ENCODE measurements at regions not wholly inside any gene's neighbourhood (a gene's known extent, or its start where the extent isn't known, plus 50 kb on each side); places are given as distances from the start of the nearest gene placed in this dataset.

DNA sequence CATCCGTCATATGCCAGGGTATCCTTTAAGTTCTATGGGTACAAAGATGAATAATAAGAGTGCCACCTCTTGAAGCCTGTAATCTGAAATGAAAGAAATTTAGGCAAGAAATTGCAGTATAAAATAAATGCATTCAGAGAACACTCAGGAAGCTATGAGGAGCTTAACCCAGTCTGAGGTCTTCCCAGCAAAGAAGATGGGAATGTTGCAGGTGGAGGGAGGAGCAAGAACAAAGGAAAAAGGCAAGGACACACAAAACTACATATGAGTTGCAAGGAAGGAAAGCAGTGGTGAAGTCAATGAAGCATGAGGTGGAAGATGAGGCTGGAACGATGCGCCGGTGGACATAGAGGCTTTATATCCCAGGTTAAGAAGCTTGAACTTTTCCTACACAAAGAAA is 67.0 kb upstream of the DST start:
- Histone ChIP-seq H3K9ac (ENCODE audit: insufficient read depth, low read length, poor library complexity, severe bottlenecking) (no peak overlapping the region), H3K27ac (ENCODE audit: low read depth in 1 of 2, low read length in 2 of 2) (peak overlapping the region in 1 of 2 donors; percentile 78), H3K4me1 (ENCODE audit: control insufficient read depth in 1 of 2, insufficient read depth in 2 of 2, low read length in 2 of 2) (peaks cover 14 to 18% of the 10 kb centered on the region in 2 donors), H3K27me3 (ENCODE audit: control insufficient read depth in 2 of 2, insufficient read depth in 2 of 2, low read length in 2 of 2) (no peaks in the 10 kb centered on the region), H2AFZ (ENCODE audit: insufficient read depth, low read depth, low read length, poor library complexity, severe bottlenecking) (no peak overlapping the region), H3K9me3 (replicated peaks in 1 of 2; ENCODE audit: control insufficient read depth in 1 of 2, insufficient read depth in 1 of 2, low read length in 2 of 2) (no peaks in the 10 kb centered on the region), H3K79me2 (ENCODE audit: insufficient read depth, low read length) (no peaks in the 10 kb centered on the region), H3K4me2 (replicated peaks; ENCODE audit: extremely low read depth, low read length, poor library complexity, severe bottlenecking) (no peak overlapping the region), H4K20me1 (ENCODE audit: insufficient read depth, low read length) (no peaks in the 10 kb centered on the region), H3K4me3 (replicated peaks in 1 of 3; ENCODE audit: low read depth in 2 of 3, low read length in 3 of 3) (no peak overlapping the region), H3K36me3 (replicated peaks in 1 of 2; ENCODE audit: control insufficient read depth in 1 of 2, insufficient read depth in 2 of 2, low read length in 2 of 2) (no peaks in the 10 kb centered on the region)
- H3K9me3 Mint-ChIP-seq: no peaks in the 10 kb centered on the region
- WGBS (ENCODE audit: insufficient coverage): no CpG with 5 or more reads among the region's 4 CpGs
- intact Hi-C loops (cut with micrococcal nuclease): no loop called here
- peaks cover 17% of the 10 kb centered on the region for H3K4me1 Mint-ChIP-seq
- no peaks in the 10 kb centered on the region for H3K36me3 Mint-ChIP-seq
- no peak overlapping the region for H3K4me3 Mint-ChIP-seq
- TF ChIP-seq, protein P1, sequence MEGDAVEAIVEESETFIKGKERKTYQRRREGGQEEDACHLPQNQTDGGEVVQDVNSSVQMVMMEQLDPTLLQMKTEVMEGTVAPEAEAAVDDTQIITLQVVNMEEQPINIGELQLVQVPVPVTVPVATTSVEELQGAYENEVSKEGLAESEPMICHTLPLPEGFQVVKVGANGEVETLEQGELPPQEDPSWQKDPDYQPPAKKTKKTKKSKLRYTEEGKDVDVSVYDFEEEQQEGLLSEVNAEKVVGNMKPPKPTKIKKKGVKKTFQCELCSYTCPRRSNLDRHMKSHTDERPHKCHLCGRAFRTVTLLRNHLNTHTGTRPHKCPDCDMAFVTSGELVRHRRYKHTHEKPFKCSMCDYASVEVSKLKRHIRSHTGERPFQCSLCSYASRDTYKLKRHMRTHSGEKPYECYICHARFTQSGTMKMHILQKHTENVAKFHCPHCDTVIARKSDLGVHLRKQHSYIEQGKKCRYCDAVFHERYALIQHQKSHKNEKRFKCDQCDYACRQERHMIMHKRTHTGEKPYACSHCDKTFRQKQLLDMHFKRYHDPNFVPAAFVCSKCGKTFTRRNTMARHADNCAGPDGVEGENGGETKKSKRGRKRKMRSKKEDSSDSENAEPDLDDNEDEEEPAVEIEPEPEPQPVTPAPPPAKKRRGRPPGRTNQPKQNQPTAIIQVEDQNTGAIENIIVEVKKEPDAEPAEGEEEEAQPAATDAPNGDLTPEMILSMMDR (IDR thresholded peaks at IDR 0.05): no peak
- no peak for DNase-seq
- H3K27ac Mint-ChIP-seq: peak overlapping the region in 5 of 7 donors; percentile 60 to 93 (median 89)
- H3K27me3 Mint-ChIP-seq (ENCODE audit: low read depth in 3 of 3): peaks cover 0 to 2% (median 1%) of the 10 kb centered on the region in 3 donors

GRCh38 chr6:56708810-56709597 is 66.3 kb upstream of the DST start:
- H3K27ac Mint-ChIP-seq: peak overlapping the region; percentile 73 to 93 (median 84)
- peaks cover 14 to 18% of the 10 kb centered on the region in 2 donors for H3K4me1 ChIP-seq (ENCODE audit: control insufficient read depth in 1 of 2, insufficient read depth in 2 of 2, low read length in 2 of 2)
- peak overlapping the region in 1 of 3 experiments; percentile 47 for H3K4me3 ChIP-seq (replicated peaks in 1 of 3; ENCODE audit: low read depth in 2 of 3, low read length in 3 of 3)
- no peaks in the 10 kb centered on the region for H4K20me1 ChIP-seq (ENCODE audit: insufficient read depth, low read length)
- H3K27ac ChIP-seq (ENCODE audit: low read depth in 1 of 2, low read length in 2 of 2): peak overlapping the region in 1 of 2 donors; percentile 78
- intact Hi-C loops (cut with micrococcal nuclease): no loop called here
- TF ChIP-seq, protein P1 (IDR thresholded peaks at IDR 0.05): peak; percentile 63
- H3K9me3 Mint-ChIP-seq: no peaks in the 10 kb centered on the region
- H2AFZ ChIP-seq (ENCODE audit: insufficient read depth, low read depth, low read length, poor library complexity, severe bottlenecking): no peak overlapping the region
- peak overlapping the region; percentile 41 for H3K4me2 ChIP-seq (replicated peaks; ENCODE audit: extremely low read depth, low read length, poor library complexity, severe bottlenecking)
- no peaks in the 10 kb centered on the region for H3K79me2 ChIP-seq (ENCODE audit: insufficient read depth, low read length)
- H3K27me3 Mint-ChIP-seq (ENCODE audit: low read depth in 3 of 3): peaks cover 0 to 2% (median 1%) of the 10 kb centered on the region in 3 donors
- peak; percentile 50 to 75 (median 65) for DNase-seq
- no CpG with 5 or more reads among the region's 4 CpGs for WGBS (ENCODE audit: insufficient coverage)
- peaks cover 17% of the 10 kb centered on the region for H3K4me1 Mint-ChIP-seq
- H3K9ac ChIP-seq (ENCODE audit: insufficient read depth, low read length, poor library complexity, severe bottlenecking): peak overlapping the region; percentile 37
- no peaks in the 10 kb centered on the region for H3K9me3 ChIP-seq (replicated peaks in 1 of 2; ENCODE audit: control insufficient read depth in 1 of 2, insufficient read depth in 1 of 2, low read length in 2 of 2)
- H3K4me3 Mint-ChIP-seq: peak overlapping the region; percentile 13 to 14
- no peaks in the 10 kb centered on the region for H3K36me3 Mint-ChIP-seq
- H3K27me3 ChIP-seq (ENCODE audit: control insufficient read depth in 2 of 2, insufficient read depth in 2 of 2, low read length in 2 of 2): no peaks in the 10 kb centered on the region
- H3K36me3 ChIP-seq (replicated peaks in 1 of 2; ENCODE audit: control insufficient read depth in 1 of 2, insufficient read depth in 2 of 2, low read length in 2 of 2): no peaks in the 10 kb centered on the region
